SIG-M5 treated with dmso at 0.1 percent for 504 hours (cell line): ENCODE measurements at regions not wholly inside any gene's neighbourhood (a gene's known extent, or its start where the extent isn't known, plus 50 kb on each side); places are given as distances from the start of the nearest gene placed in this dataset.

Experiments used
- DNase-seq: peaks from one replicate; lab custom pipeline; 2025; ENCODE audit not compliant: unreplicated experiment; lab: John Stamatoyannopoulos, UW

DNA sequence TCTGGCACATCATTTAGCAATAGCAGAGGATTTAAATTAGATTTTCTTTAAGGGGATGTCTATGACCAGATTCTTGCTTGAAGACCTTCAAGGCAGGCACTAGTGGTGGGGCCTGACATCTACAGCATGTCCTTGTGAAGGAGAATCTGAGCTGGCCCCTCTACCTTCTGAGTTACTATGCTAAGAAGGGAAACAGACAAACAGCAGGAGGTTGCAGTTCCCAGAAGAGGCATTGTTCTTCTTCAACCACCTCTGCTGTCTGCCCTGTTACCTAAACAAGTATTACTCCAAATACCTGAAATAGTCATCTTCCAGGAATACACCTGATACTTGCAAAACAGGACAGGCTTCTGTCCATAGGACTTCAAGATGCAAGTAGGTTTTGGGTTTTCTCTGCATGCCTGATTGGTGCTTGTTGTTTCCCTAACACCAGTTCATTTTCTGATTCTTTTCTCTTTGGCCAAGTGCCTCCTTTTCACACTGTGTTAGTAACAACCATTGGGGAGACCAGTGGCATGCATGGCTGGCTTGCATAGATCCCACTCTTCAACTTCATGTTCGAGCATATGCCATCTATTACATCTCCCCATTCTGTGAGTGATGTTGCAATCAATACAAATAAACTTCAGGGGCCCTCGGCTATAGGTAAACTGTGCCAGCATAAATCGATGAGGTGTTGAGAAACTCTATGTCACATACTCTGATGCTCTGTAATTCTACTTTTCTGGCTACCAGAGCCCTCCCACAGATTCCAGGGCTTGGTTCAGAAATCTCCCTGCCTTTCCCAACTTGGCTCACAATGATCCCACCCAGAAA lies 93.0 kb upstream of the DUSP10 start:
- DNase-seq: no peak

DNA sequence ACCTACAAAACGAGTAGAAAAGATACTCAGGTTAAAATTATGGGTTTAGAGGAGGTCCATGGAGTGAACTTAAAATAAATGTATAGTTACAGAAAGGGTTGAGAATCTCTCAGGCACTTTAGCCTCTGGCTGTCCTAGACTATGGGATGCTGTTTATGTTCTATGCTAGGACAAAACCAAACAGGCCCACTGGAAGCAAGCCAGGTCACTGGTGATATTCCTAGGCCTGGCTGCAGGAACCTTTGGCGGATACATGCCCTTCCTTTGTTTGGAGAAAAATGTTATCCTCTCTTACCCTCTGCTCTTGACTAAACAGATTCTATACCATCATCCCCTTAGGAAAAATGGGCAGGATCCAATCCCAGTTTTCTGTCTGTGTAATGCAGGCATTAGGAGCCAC lies 90.7 kb upstream of the DUSP10 start:
- DNase-seq: no peak

DNA sequence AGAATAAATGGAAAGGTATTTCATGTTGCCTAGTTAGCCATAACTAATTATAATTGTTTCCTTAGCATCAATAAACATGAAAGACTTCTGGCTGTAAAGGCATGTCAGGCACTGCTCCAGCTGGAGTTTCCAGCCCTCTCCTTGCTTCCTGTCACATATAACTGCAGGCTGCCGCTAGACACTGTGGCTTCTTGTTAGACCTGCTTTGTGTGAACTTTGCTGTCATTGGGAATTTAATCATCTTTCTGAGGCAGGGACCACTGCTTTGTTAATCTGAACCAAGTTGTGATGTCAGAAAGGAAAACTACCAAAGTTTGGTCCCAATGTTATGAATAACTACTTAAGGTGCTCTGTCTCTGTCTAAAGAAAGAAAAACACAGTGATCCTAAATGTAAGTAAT lies 90.3 kb upstream of the DUSP10 start:
- DNase-seq: no peak

DNA sequence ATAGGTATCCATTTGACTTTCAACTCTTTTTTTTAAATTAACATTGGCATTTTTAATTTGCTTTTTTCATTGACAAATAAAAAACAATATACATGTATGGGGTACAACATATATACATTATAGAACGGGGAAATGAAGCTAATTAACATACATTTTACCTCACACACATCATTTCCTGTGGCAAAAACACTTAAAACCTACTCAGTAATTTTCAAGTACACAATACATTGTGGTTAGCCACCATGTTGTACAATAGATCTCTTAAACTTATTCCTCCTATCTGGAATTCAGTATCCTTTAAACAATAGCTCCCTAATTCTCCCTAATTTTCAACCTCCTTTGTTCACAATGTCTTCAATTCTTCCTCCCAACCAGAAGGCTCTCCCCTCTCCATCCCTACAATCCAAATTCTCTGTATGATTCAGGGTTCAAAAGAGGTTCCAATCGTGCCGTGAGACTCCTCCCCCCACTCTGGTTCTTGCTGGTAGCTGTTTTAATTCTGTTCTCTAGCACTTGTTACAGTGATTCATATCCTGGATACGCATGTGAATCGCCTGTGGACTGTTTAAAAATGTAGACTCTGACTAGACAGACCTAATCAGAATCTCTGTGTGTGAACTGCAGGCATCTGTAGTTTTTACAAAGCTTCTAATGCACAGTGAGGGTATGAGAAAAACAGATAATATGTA lies 87.6 kb upstream of the DUSP10 start:
- no peak for DNase-seq

DNA sequence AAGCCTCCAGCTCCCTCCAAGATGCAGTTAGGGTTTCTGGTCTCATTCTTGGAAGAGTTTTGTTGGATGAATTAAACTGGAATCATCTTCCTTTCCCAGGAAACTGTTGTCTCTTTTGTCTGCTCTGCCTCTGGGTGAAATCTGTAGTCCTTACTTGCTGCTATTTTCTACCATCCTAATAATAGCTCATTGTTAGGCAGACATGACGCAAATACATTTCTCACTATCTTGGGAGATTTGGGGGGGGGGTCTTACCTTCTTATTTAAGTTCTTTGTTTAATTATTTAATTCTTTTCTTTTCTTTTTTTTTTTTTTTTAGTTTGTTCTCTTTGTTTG lies 85.4 kb upstream of the DUSP10 start:
- DNase-seq: no peak

DNA sequence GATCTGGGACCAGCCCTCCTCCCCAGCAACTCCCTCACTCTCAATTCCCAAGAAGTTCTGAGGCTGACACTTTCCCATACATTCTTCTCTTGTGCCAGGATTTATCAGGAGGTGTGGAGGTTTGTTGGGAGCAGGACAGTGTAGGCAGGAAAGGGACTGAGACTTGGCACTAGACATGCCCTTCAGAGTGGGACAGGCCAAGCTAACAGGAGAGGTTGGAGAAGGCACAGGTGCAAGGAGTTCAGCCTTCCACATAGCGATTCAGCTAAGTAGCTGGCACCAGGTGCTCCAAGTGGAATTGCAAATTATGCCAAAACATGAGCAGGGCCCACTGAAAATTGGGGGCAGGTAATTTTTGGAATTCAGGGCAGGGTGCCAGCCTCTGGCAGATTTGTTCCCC lies 83.0 kb upstream of the DUSP10 start:
- no peak for DNase-seq

DNA sequence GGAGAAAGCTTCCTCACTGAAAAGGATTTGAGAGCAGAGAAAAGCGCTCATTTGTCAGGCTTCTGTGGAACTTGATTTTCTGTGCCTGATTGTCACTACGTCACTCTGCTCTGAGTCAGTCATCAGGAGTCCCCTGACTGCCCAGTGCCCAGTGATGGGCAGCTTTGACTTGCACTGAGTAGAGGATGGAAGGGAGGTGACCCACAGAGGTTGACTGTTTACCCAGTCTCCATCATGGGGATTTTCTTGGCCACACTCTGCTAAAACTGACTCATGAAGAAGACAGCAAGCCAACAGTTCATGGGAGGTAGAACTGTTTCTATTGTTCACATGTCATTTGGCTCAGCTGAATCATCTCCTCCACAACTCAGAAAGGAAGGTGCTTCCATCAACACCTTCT lies 82.1 kb upstream of the DUSP10 start:
- no peak for DNase-seq

DNA sequence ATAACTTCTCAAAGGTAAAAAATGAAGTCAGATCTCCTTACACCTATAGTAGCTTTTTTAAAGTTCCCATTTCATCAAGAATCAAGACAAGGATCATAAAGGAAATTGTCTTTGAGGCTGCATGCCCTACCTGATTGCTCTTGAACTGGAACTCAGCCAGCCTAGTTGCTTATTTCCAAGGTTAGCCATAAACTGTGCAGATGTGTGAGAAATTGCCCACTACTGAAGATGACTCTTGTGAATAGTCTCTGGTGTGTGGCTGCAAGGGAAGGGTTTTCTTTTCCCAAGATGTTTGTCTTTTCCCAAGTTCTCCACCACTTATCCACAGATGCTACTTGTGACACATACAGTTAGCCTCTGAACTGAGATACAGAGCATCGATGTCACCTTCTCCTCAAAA lies 81.7 kb upstream of the DUSP10 start:
- DNase-seq: no peak

DNA sequence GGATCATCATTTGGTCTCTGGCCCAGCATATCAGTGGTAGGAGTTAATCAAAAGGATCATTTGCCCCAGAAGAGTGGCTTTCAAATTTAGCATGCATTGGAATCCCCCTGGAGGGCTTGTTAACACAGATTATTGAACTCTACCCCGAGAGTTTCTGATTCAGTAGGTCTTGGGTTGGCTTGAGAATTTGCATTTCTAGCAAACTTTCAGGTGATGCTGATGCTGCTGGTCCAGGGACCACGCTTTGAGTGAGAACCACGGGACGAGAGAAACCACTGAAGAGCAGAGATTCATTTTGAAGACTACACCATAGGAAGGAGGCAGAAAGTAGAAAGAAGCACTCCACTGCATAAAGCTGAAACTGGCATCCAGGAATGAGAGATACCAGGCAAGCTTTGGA lies 81.3 kb upstream of the DUSP10 start:
- no peak for DNase-seq

DNA sequence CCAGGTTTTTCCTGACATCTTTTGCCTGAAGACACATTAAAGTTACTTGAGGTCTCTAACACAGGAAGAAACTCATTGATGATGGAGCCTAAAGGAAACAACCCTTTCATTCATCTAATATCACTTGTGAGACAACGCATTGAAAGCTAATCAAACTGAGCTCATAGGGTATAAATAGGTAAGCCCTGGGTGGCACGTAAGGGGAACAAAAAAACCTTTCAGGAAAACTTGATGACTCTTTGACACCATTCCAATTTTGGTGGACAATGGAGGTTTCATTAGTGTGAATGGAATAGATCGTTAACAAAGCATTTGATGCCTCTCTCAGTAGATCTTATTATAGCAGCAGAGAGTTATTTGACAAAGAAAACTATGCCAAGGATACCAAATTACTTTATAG lies 80.7 kb upstream of the DUSP10 start:
- DNase-seq: no peak

DNA sequence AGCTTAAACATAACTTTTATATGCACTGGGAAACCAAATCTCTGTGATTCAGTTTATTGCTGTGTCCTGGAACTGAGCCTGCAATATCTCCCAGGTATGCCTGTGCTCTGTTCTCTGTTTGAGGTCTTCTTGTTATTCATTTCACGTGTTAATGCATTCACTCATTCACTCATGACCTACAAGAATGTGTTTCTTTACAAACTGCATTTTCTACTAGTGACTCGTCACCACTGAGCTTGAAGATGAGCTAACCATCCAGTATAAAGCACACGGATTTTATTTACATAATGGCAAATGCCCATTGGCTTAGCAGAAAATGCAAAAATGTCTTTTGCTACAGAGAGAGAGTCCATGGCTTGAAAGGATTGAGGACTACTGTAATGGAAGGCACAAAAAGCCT lies 75.0 kb upstream of the DUSP10 start:
- DNase-seq: no peak

DNA sequence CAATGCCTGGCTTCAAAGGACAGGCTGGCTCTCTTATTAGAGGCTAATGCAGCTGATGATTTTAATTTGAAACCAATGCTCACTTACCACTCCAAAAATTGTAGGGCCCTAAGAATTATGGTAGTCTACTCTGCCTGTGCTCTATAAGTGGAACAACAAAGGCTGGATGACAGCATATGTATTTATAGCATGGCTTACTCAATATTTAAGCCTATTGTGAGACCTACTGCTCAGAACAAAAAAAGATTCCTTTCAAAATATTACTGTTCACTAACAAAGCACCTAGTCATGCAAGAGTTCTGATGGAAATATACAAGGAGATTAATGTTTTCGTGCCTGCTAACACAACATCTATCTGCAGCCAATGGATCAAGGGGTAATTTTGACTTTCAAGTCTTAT lies 73.8 kb upstream of the DUSP10 start:
- no peak for DNase-seq

DNA sequence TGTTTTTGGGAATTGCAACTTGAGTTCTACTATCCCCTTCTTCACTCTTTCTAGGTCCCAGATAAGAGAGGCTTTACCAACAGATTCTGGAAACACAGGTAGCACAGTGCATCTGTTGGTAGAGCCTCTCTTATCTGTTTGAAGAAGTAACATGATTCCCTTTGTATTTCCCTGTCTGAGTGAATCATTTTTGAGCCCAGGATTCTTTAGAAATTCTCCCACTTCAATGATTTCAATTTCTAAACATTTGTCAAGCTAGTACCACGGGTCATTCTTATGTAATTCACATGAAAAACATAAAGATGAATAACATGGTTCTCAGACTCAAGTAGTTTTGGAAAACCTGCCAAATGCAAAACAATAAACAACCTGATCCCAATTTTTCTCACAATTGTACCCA lies 72.0 kb upstream of the DUSP10 start:
- DNase-seq: no peak

DNA sequence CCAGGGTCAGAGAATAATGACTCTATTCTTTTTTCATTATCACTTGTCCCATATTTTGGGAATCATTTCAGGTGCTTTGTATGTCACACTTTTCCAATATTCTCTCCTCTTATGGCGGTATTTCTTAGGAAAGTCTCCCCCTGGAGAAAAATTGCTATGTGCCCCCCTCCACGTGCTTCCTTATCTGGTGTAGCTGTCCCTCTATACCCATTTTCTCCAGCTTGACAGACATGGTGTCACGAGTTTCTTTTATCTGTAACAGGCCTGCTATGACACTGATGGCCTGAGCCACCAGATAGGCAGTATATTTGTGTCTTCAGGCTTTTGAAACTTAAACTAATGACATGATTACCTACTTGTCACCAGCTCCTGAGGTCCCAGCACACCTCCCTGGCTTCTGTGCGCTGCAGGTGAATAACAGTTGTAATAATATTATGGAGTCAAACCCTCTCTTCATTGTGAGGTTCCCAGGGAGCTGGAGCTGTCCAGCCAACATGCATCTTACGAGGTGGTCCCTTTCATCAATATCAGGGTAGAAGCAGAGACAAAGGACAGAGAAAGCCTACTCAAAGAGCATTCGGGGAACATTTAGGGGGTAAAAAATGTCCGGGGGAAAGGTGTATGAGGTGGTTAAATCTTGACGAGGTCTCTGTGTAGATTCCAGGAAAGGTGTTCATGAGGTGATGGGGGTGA lies 71.2 kb upstream of the DUSP10 start:
- no peak for DNase-seq

DNA sequence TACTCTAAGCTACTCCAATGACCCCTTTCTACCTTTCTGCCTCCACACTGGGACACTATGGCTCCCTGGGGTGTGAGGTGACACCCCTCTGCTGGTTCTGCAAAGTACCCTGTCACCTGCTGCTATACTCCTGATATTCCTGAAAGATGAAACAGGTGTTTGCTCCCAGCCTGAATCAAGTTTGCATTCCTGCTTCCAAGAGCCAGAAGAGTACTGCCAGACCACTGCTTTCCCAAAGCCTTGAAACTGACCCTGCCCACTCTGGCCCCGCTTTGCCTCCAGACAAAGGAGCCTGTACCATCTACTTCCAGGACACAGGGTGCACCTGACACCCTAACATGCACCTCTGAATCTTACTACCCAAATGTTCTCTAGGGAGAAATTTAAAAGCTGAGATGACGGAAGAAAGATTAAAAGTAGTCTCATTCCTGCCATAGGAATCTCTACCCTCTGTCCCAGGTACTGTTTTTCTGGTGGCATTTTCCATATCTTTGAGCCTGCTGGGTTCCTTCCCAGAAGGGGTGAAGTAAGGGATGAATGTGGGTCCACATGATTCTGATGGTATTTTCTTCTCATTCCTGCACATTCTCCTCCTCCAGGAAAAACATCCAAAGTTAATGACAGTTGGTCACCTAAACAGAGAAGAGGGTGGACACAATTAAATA lies 70.3 kb upstream of the DUSP10 start:
- no peak for DNase-seq

DNA sequence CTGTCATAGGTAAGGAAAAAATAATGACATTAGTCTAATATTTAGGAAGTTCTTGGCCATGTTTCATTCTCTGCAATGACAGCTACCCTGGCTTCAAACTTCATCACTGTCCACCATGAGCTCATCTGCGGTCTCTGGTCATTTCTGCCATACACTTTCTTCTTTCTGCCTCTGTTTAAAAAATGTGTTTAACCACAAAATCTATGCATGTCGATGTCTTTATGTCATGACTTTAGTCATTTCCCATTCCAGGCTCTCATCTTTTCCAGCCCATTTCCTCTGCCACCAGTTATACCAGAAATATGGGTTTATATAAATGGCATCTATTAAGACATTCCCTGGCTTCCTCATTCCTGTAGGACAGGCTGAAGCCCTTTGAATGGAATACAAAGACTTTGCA lies 68.5 kb upstream of the DUSP10 start:
- peak; percentile 10 for DNase-seq

DNA sequence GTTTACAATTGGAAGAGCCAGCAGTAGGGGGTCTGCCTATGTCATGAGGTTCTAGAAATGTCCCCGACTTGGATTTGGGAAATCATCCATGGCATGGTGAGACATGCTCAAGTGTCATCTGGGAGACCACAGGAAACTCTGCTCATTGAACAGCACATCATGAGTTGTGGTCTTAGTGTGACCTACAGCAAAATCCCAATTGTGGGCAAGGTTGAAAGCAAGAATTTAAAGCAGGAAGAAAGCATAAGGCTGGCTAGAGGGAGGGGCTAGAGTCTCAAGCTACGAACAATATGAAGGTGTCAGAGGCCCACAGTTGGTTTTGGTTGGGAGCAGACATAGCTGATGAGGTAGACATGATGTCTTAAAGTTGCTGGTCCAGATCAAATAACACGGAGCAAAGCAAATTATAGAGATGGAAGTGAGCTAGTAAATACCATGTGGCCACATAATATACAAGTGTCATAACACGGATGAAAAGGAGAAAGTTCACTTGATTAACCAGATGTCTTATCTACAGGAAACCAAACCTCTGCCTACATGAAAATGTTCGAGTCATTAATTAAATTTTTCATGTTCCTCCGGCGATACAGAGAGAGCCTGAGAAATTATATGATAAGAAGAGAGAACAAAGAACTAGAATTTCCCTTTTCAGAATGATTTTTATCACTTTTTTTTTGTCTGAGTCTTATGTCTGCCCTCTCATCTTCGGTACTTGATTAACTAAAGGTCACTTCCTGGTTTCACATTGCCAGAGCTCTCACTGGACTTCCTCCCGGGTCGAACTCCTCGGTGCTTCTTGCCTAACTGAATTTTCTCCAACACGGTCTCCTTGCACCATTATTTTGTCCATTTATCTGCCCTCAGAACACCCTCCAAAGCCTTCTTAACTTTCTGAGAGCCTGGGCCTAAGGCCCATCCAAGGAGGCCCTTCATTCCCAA lies 67.5 kb upstream of the DUSP10 start:
- DNase-seq: peak; percentile 24

DNA sequence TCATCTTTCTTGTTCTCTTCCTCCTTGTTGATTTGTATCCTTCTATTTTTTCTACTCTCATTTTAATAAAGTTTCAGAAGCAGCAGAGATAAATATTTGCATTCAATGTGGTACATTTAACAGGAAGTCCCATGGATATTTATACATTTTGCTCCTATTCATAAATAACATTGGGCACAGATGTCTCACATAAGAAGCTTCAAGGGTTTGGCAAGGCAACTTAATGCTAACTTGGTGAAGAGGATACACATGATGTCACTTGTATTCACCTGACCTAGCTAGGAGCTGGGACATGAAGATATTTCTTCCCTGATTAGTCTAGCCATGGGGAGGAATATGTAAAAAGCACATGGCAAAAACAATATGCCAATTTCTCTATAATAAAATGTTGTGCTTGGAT lies 65.1 kb upstream of the DUSP10 start:
- no peak for DNase-seq

DNA sequence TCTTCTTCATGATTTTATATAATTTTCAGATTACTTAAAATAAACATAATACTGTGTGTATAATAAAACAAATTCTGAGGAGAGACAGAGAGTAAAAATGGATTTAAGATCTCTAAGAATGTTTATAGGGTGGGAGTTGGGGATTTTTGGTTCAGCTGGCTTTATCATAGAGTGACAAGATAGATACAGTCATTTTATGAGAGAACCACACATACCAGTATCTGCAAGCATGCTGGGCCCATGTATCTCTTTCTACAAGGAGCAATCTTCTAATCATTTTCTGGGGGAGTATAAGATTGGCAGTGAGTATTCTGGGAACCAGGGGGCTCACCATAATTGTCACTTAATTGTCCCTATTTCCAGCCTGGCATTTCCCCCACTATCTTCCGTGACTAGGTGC lies 64.3 kb upstream of the DUSP10 start:
- DNase-seq: no peak

DNA sequence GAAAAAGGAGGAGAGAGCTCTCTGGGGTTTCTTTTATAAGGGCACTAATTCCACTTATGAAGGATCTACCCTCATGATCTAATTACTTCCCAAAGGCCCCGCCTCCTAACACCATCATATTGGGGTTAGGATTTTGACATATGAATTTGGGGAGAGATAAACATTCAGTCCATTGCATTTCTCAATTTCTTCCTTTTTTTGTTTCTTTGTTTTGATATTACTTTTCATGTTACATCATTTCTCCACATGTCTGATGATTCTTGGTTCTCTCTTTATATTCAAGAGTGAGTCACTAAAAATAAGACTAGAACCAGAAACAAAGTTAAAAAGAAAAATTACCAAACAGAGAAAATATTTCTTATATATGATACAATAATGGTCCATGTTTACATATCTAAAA lies 63.2 kb upstream of the DUSP10 start:
- DNase-seq: no peak

DNA sequence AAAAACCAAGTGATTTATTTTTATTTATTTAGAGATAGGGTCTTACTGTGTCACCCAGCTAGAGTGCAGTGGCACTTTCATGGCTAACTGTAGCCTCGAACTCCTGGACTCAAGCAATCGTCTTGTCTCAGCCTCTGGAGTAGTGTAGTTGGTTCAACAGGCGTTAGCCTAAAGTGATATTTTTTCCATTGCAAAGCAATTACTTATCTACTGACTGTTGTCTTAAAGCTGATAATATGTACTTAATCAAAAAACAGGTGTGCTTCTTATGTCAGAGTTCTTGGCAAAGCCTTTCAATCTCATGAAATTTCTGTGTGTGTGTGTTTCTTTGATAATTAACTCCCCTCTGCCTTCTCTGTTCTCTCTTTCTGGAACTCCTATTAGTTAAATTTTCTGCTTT lies 62.4 kb upstream of the DUSP10 start:
- no peak for DNase-seq
